PC-9 (cell line): ENCODE measurements at regions not wholly inside any gene's neighbourhood (a gene's known extent, or its start where the extent isn't known, plus 50 kb on each side); places are given as distances from the start of the nearest gene placed in this dataset.

ENCODE experiments used
- BruUV-seq: library from RNA; stranded (reverse); fragments of 400-500 nt; replicated peaks from 2 replicates; lab custom pipeline; 2021; lab: Mats Ljungman, UMichigan
- CTCF ChIA-PET: fragments of 300-600 bp; sonication (Branson Sonifier 250); formaldehyde crosslinking; loops from one replicate; lab custom pipeline; 2022; ENCODE audit warnings: antibody characterized with exemption; lab: Charles Lee
- POLR2A ChIA-PET: fragments of 300-600 bp; sonication (Branson Sonifier 250); formaldehyde crosslinking; loops from one replicate; lab custom pipeline; 2022; ENCODE audit warnings: antibody characterized with exemption; ENCODE audit not compliant: unreplicated experiment; lab: Charles Lee
- DNase-seq, 2 experiments: peaks; one replicate each; pipeline versions ENCODE4 v3.0.0 to v3.0.0-alpha.2; 2015 to 2022; ENCODE audit warnings: mixed read lengths in 1 of 2
- H2AFZ ChIP-seq: fragments of 200-600 bp; sonication (generic); 2 replicates; pipeline ENCODE4 v1.8.1; 2017; ENCODE audit warnings: antibody characterized with exemption
- H3F3A ChIP-seq: fragments of 200-600 bp; sonication (generic); 2 replicates; pipeline ENCODE4 v1.8.1; 2017; ENCODE audit warnings: antibody characterized with exemption, mild to moderate bottlenecking, low read depth; ENCODE audit not compliant: insufficient read depth
- H3K27ac ChIP-seq: fragments of 200-600 bp; sonication (generic); 2 replicates; pipeline ENCODE4 v1.6.1; 2016; ENCODE audit warnings: mixed run types
- H3K27me3 ChIP-seq: fragments of 200-600 bp; sonication (generic); 2 replicates; pipeline ENCODE4 v1.6.1; 2016; ENCODE audit warnings: low read depth, mixed run types; ENCODE audit not compliant: insufficient read depth
- H3K36me3 ChIP-seq: fragments of 200-600 bp; sonication (generic); 2 replicates; pipeline ENCODE4 v1.6.1; 2016; ENCODE audit warnings: low read depth, mixed run types
- H3K4me1 ChIP-seq: fragments of 200-600 bp; sonication (generic); replicated peaks from 2 replicates; pipeline ENCODE4 v1.6.1; 2016; ENCODE audit warnings: mixed run types; ENCODE audit not compliant: insufficient read depth
- H3K4me2 ChIP-seq: fragments of 200-600 bp; sonication (generic); 2 replicates; pipeline ENCODE4 v1.6.1; 2017; ENCODE audit warnings: mixed run types
- H3K4me3 ChIP-seq: fragments of 200-600 bp; sonication (generic); 2 replicates; pipeline ENCODE4 v1.6.1; 2016; ENCODE audit warnings: mixed run types
- H3K79me2 ChIP-seq: fragments of 200-600 bp; sonication (generic); 2 replicates; pipeline ENCODE4 v1.6.1; 2017; ENCODE audit warnings: low read depth, mixed run types
- H3K9me2 ChIP-seq: fragments of 200-600 bp; sonication (generic); 2 replicates; pipeline ENCODE4 v1.8.1; 2017; ENCODE audit warnings: mild to moderate bottlenecking; ENCODE audit not compliant: insufficient read depth
- H3K9me3 ChIP-seq: fragments of 200-600 bp; sonication (generic); 2 replicates; pipeline ENCODE4 v1.8.1; 2016; ENCODE audit warnings: low read depth; ENCODE audit not compliant: insufficient read depth
- H4K20me1 ChIP-seq: fragments of 200-600 bp; sonication (generic); 2 replicates; pipeline ENCODE4 v1.8.1; 2017; ENCODE audit not compliant: insufficient read depth
- CTCF ChIP-seq: fragments of 200-600 bp; sonication (generic); conservative IDR thresholded peaks from 2 replicates; pipeline ENCODE4 v1.6.1; 2017; ENCODE audit warnings: mixed run types, antibody characterized with exemption, mild to moderate bottlenecking, moderate library complexity
- EZH2 ChIP-seq: fragments of 200-600 bp; sonication (generic); IDR thresholded peaks from 2 replicates; pipeline ENCODE4 v1.8.0; 2017; ENCODE audit warnings: antibody characterized with exemption, low read depth
- intact Hi-C: fragments of 100-400 bp; cut with micrococcal nuclease; formaldehyde crosslinking; loops from one replicate; pipeline ENCODE4 v1.10.0; 2022; ENCODE audit not compliant: unreplicated experiment

- no peak for TF ChIP-seq EZH2
- TF ChIP-seq CTCF: no peak
- ChIA-PET POLR2A (no interaction called here), CTCF (no interaction called here)
- DNase-seq: no peak
- no peaks in the 10 kb centered on the region for H3K9me3 ChIP-seq
- no peaks in the 10 kb centered on the region for H3K27me3 ChIP-seq
- H3F3A ChIP-seq: no peaks in the 10 kb centered on the region
- BruUV-seq: no TSS peak
- no peak overlapping the region for H3K4me2 ChIP-seq
- no peaks in the 10 kb centered on the region for H3K79me2 ChIP-seq
- no peak overlapping the region for H3K27ac ChIP-seq
- no peak overlapping the region for H2AFZ ChIP-seq
- H3K4me3 ChIP-seq: no peak overlapping the region
- H3K9me2 ChIP-seq: no peaks in the 10 kb centered on the region
- intact Hi-C loops: no loop called here
- H3K4me1 ChIP-seq: no peaks in the 10 kb centered on the region
- no peaks in the 10 kb centered on the region for H4K20me1 ChIP-seq
- H3K36me3 ChIP-seq: no peaks in the 10 kb centered on the region
Measured at GRCh38 chr11:88042647-88043046, 132.6 kb downstream of the RAB38 start.

DNA sequence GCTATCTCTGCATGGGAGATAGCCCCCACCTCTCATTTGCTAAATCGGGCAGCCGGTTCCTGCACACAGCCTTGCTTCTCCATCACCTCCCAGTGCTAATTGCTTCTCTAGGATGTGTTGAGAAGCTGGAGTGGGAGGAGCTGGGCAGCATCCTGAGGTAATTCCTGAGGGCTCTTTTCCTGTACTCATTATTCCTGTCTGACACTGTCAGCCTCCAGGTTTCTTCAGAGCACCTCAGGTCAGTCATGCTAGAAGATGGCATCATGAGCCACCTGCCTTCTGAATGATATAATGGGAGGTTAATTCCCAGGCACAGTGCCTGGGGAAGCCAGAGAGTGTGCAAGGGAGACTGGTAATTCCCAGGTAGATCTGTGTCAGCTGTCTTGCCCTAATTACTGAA is 133.0 kb downstream of the RAB38 start:
- no TSS peak for BruUV-seq
- H3K4me3 ChIP-seq: no peak overlapping the region
- no peak for DNase-seq
- H3K9me3 ChIP-seq: no peaks in the 10 kb centered on the region
- no peaks in the 10 kb centered on the region for H4K20me1 ChIP-seq
- no peaks in the 10 kb centered on the region for H3K4me1 ChIP-seq
- CTCF ChIA-PET: no interaction called here
- H3K27me3 ChIP-seq: no peaks in the 10 kb centered on the region
- POLR2A ChIA-PET: no interaction called here
- intact Hi-C loops: no loop called here
- H3F3A ChIP-seq: no peaks in the 10 kb centered on the region
- no peak overlapping the region for H2AFZ ChIP-seq
- TF ChIP-seq EZH2 (no peak), CTCF (no peak)
- H3K79me2 ChIP-seq: no peaks in the 10 kb centered on the region
- no peaks in the 10 kb centered on the region for H3K9me2 ChIP-seq
- no peak overlapping the region for H3K4me2 ChIP-seq
- no peaks in the 10 kb centered on the region for H3K36me3 ChIP-seq
- H3K27ac ChIP-seq: no peak overlapping the region

DNA sequence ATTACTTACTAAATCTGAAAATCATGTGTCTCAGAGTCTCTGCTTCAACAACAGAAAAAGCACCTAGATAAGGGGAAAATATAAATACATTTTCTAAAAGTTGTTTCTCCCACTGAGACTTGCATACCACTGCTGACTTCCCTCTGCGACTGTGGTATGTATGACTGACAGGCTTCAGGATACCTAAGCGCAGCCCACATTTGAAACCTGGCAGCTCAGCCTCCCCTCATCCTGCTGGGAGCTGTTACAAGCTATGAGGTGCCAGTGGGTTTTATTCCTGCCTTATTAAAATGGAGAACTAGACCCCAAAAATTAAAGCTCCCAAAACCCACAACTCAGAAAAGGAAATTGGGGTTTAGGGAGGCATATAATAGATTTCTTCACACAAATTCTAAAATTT is 133.6 kb downstream of the RAB38 start:
- ChIA-PET POLR2A (no interaction called here), CTCF (no interaction called here)
- Histone ChIP-seq H3K4me3 (no peak overlapping the region), H3K36me3 (no peaks in the 10 kb centered on the region), H3K27me3 (no peaks in the 10 kb centered on the region), H3K4me2 (no peak overlapping the region), H3K79me2 (no peaks in the 10 kb centered on the region), H2AFZ (no peak overlapping the region), H3F3A (no peaks in the 10 kb centered on the region), H3K9me2 (no peaks in the 10 kb centered on the region), H3K9me3 (no peaks in the 10 kb centered on the region), H3K27ac (no peak overlapping the region), H3K4me1 (no peaks in the 10 kb centered on the region), H4K20me1 (no peaks in the 10 kb centered on the region)
- no TSS peak for BruUV-seq
- no peak for DNase-seq
- intact Hi-C loops: no loop called here
- TF ChIP-seq EZH2: no peak
- TF ChIP-seq CTCF: no peak
